ENCODE measurements at regions not wholly inside any gene's neighbourhood (a gene's known extent, or its start where the extent isn't known, plus 50 kb on each side); places are given as distances from the start of the nearest gene placed in this dataset.

DNA sequence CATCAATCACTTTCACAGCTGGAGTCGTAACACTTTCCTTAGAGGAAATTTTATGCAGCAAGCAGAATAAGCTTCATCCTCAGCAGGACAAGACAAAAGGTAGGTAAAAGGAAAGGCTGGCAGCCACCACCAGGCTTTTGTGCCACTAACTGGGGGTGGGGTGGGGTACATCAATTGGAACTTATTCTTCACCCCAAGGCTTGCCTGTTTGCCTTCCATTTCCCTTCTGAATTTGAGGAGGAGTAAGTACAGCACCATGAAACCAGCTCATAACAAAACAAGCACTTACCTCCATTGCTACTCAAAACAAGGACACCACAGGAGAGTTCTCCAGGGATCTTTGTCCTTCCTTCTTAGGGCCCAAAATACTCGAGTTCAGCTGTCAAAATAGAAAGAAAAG lies 296.8 kb downstream of the ARRDC4 start:
- H3K27ac ChIP-seq = no peak overlapping the region
- no peak for DNase-seq
- peaks cover 0 to 6% (median 0%) of the 10 kb centered on the region in 7 donors for H3K27me3 ChIP-seq (replicated peaks in 1 of 7)
- H3K9me3 ChIP-seq = peaks cover 0 to 43% (median 27%) of the 10 kb centered on the region in 8 donors
- no peak overlapping the region for H3K4me3 ChIP-seq
- no peaks in the 10 kb centered on the region for H3K36me3 ChIP-seq
- intact Hi-C loops (cut with DNase I; ENCODE audit: low total_unique reads) = no loop called here
- TF ChIP-seq, protein P1, sequence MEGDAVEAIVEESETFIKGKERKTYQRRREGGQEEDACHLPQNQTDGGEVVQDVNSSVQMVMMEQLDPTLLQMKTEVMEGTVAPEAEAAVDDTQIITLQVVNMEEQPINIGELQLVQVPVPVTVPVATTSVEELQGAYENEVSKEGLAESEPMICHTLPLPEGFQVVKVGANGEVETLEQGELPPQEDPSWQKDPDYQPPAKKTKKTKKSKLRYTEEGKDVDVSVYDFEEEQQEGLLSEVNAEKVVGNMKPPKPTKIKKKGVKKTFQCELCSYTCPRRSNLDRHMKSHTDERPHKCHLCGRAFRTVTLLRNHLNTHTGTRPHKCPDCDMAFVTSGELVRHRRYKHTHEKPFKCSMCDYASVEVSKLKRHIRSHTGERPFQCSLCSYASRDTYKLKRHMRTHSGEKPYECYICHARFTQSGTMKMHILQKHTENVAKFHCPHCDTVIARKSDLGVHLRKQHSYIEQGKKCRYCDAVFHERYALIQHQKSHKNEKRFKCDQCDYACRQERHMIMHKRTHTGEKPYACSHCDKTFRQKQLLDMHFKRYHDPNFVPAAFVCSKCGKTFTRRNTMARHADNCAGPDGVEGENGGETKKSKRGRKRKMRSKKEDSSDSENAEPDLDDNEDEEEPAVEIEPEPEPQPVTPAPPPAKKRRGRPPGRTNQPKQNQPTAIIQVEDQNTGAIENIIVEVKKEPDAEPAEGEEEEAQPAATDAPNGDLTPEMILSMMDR (IDR thresholded peaks at IDR 0.05 in 8 of 11, conservative IDR thresholded peaks at IDR 0.05 in 3 of 11) = no peak
- TF ChIP-seq POLR2AphosphoS5 (IDR thresholded peaks at IDR 0.05) (no peak), POLR2A (IDR thresholded peaks at IDR 0.05) (no peak)
- no peaks in the 10 kb centered on the region for H3K4me1 ChIP-seq
- 15 to 30% (median 18%) methylated on average over 2 of the region's 2 CpGs for WGBS, 5 donors

DNA sequence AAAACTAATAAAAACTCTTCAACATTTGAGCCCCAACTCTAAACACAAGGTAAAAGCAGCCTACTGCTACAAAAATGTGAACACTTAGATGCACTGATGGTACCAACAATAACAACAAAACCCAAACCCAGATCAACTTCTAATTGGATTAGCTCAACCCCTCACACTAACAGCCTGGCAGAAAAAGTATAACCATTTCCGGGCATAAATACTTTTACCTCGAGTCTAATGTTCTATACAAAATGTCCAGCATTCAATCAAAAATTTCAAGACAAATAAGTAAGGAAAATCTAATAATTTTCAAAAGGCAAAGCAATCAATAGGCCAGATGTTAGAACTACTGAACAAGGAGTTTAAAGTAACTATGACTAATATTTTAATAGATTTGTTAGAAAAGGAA lies 303.3 kb downstream of the ARRDC4 start:
- H3K36me3 ChIP-seq = no peaks in the 10 kb centered on the region
- TF ChIP-seq, protein P1 (IDR thresholded peaks at IDR 0.05 in 8 of 11, conservative IDR thresholded peaks at IDR 0.05 in 3 of 11) = no peak
- TF ChIP-seq POLR2AphosphoS5 (IDR thresholded peaks at IDR 0.05) = no peak
- no peak for TF ChIP-seq POLR2A (IDR thresholded peaks at IDR 0.05)
- no peaks in the 10 kb centered on the region for H3K27me3 ChIP-seq (replicated peaks in 1 of 7)
- no peaks in the 10 kb centered on the region for H3K4me1 ChIP-seq
- WGBS, 5 donors = 82 to 90% (median 86%) methylated on average over 2 of the region's 2 CpGs
- no peak for DNase-seq
- no peak overlapping the region for H3K4me3 ChIP-seq
- H3K27ac ChIP-seq = no peak overlapping the region
- peaks cover 0 to 89% (median 44%) of the 10 kb centered on the region in 8 donors for H3K9me3 ChIP-seq
- intact Hi-C loops (cut with DNase I; ENCODE audit: low total_unique reads) = no loop called here

DNA sequence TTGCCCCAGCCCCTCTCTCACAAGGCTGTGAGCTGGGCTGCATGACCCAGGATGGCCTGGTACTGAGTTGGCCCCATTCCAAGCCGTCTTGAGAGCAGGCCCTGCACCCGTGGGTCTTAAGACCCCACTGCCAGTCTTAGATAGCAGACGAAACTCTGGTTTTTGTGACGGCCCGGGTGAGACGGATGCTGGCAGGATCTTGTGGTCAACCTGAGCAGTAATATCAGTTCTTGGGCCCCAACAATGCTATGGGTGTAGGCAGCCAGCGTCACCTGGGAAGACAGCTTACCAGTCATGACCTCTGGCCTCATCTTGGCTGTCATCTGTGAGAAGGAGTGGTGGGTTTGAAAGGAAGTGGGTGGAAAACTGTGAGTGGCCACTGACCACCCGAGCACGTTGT lies 305.8 kb downstream of the ARRDC4 start:
- Histone ChIP-seq H3K4me1 (no peaks in the 10 kb centered on the region), H3K4me3 (no peak overlapping the region), H3K9me3 (peaks cover 0 to 77% (median 43%) of the 10 kb centered on the region in 8 donors), H3K36me3 (no peaks in the 10 kb centered on the region), H3K27me3 (replicated peaks in 1 of 7) (no peaks in the 10 kb centered on the region), H3K27ac (no peak overlapping the region)
- no peak for DNase-seq
- 78 to 89% (median 82%) methylated on average over 9 of the region's 9 CpGs for WGBS, 5 donors
- TF ChIP-seq, protein P1 (IDR thresholded peaks at IDR 0.05 in 8 of 11, conservative IDR thresholded peaks at IDR 0.05 in 3 of 11) = no peak
- TF ChIP-seq POLR2A (IDR thresholded peaks at IDR 0.05) (no peak), POLR2AphosphoS5 (IDR thresholded peaks at IDR 0.05) (no peak)
- intact Hi-C loops (cut with DNase I; ENCODE audit: low total_unique reads) = no loop called here

DNA sequence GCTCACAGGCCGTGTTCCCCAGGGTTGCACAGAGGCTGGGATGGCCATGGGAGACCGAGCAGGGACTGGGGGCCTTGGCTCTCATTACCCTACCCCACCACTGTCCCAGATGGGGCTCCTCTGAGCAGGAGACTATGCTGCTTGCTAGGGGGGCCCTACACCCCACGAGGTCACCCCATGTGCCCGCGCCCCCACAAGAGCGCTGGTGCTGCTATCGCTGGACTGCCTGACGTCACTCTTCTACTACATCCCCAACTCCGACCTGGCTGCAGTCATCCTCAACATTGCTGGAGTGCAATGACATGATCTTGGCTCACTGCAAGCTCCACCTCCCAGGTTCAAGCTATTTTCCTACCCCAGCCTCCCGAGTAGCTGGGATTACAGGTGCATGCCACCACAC lies 307.7 kb downstream of the ARRDC4 start:
- no peaks in the 10 kb centered on the region for H3K36me3 ChIP-seq
- no peaks in the 10 kb centered on the region for H3K27me3 ChIP-seq (replicated peaks in 1 of 7)
- H3K9me3 ChIP-seq = peaks cover 0 to 67% (median 39%) of the 10 kb centered on the region in 8 donors
- no peak for DNase-seq
- no peaks in the 10 kb centered on the region for H3K4me1 ChIP-seq
- no peak for TF ChIP-seq POLR2AphosphoS5 (IDR thresholded peaks at IDR 0.05)
- no peak for TF ChIP-seq POLR2A (IDR thresholded peaks at IDR 0.05)
- TF ChIP-seq, protein P1 (IDR thresholded peaks at IDR 0.05 in 8 of 11, conservative IDR thresholded peaks at IDR 0.05 in 3 of 11) = no peak
- H3K4me3 ChIP-seq = no peak overlapping the region
- WGBS, 5 donors = 77 to 92% (median 89%) methylated on average over 10 of the region's 10 CpGs
- intact Hi-C loops (cut with DNase I; ENCODE audit: low total_unique reads) = no loop called here
- H3K27ac ChIP-seq = no peak overlapping the region

Measured in spleen (tissue), 11 donors.